Dermis microvascular lymphatic vessel endothelial cell (primary cell): ENCODE measurements at regions not wholly inside any gene's neighbourhood (a gene's known extent, or its start where the extent isn't known, plus 50 kb on each side); places are given as distances from the start of the nearest gene placed in this dataset.
"Not testable (repeated sequence)": the region's sequence is repeated elsewhere in the genome, so short reads cannot be mapped to it uniquely, and the experiment has no call there.

Experiments
- DNase-seq, 2 donors: peaks; one replicate each; pipeline versions ENCODE4 v3.0.0 to v3.0.0-alpha.2; 2010; ENCODE audit warnings: low read depth in 2 of 2

- DNase-seq, result no peak
These were observed 112.5 kb downstream of the FAM50B start for GRCh38 chr6:3961581-3962215.

GRCh38 chr6:3962291-3963280 lies 113.4 kb downstream of the FAM50B start:
- DNase-seq, result peak in 1 of 2 donors; percentile 88

- peak in 1 of 2 donors; percentile 41 for DNase-seq
These were observed 114.3 kb downstream of the FAM50B start for GRCh38 chr6:3963426-3963825.

GRCh38 chr6:3965071-3965718 lies 113.7 kb downstream of the FAM217A start:
- peak in 1 of 2 donors; percentile 72 for DNase-seq

GRCh38 chr6:3966426-3966825 lies 112.5 kb downstream of the FAM217A start:
- DNase-seq, result no peak

GRCh38 chr6:3970097-3970496 lies 108.8 kb downstream of the FAM217A start:
- DNase-seq, result no peak

- not testable (repeated sequence) for DNase-seq
These were observed 105.8 kb downstream of the FAM217A start for GRCh38 chr6:3973152-3973551.

- peak; percentile 14 to 88 for DNase-seq
These were observed 100.8 kb downstream of the FAM217A start for GRCh38 chr6:3977875-3978711.

GRCh38 chr6:3978966-3979365 lies 100.0 kb downstream of the FAM217A start:
- not testable (repeated sequence) for DNase-seq

- DNase-seq, result no peak
These were observed 97.0 kb downstream of the FAM217A start for GRCh38 chr6:3981917-3982316.

- DNase-seq, result no peak
These were observed 95.2 kb downstream of the FAM217A start for GRCh38 chr6:3983778-3984177.

- DNase-seq, result no peak
These were observed 94.4 kb downstream of the FAM217A start for GRCh38 chr6:3984494-3984893.

GRCh38 chr6:3986241-3986640 lies 92.7 kb downstream of the FAM217A start:
- no peak for DNase-seq

- DNase-seq, result peak in 1 of 2 donors; percentile 60
These were observed 91.9 kb downstream of the FAM217A start for GRCh38 chr6:3987053-3987452.

- DNase-seq, result no peak
These were observed 91.4 kb downstream of the FAM217A start for GRCh38 chr6:3987576-3987975.

GRCh38 chr6:3990692-3991491 lies 88.0 kb downstream of the FAM217A start:
- DNase-seq, result peak; percentile 80 to 90

- no peak for DNase-seq
These were observed 87.0 kb downstream of the FAM217A start for GRCh38 chr6:3991941-3992340.

GRCh38 chr6:3996349-3996748 lies 82.6 kb downstream of the FAM217A start:
- DNase-seq, result no peak

- no peak for DNase-seq
These were observed 81.7 kb downstream of the FAM217A start for GRCh38 chr6:3997177-3997770.
